HG03159 (cell line): ENCODE measurements at regions not wholly inside any gene's neighbourhood (a gene's known extent, or its start where the extent isn't known, plus 50 kb on each side); places are given as distances from the start of the nearest gene placed in this dataset.

Experiments used
- ATAC-seq: cut with Tn5 transposase; IDR thresholded peaks from one replicate; pipeline ENCODE4 v1.9.1; 2021; ENCODE audit warnings: mild to moderate bottlenecking, moderate library complexity; ENCODE audit not compliant: unreplicated experiment

DNA sequence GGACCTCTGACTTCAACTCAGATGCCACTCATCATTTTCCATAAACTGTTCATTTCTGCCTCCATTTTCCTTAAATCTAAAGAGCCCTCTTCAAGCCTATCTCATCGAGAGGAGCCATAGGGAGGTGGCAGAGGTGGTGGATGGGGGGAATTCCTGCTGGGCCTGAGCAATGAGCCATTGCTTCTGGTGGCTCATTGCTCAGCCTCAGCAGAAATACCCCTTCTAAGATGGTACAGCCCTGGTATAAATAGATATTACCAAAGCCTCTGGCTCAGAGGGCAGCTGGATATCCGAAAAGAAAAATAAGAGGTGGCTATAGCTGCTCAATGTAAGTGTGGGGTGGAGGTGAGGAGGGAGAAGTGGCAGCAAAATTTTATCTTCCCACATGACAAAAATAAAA lies 313.5 kb downstream of the CAAP1 start:
- ATAC-seq, result no peak

DNA sequence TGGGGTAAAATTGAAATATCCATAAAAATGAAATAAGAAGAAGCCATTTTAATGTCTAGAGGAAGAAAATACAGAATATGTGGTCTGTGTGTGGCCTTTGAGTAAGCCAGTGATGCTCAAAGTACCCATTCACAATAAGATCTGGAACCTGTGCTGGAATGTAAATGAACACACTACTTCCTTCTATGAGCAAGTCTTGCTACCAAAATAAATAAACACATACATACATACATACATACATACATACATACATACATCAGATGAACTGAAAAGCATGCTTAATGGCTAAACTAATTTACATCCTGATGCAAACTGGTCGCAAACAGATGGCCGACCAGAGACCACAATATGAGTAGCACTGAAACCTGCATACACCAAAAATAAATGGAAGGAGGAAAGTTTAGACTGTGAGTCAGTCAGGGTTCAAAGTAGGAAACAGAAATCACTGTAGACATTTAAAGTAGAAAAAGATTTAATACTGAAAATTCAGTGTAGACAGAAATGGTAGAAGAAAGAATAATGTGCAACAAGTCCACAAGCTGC lies 317.6 kb downstream of the CAAP1 start:
- ATAC-seq, result no peak

DNA sequence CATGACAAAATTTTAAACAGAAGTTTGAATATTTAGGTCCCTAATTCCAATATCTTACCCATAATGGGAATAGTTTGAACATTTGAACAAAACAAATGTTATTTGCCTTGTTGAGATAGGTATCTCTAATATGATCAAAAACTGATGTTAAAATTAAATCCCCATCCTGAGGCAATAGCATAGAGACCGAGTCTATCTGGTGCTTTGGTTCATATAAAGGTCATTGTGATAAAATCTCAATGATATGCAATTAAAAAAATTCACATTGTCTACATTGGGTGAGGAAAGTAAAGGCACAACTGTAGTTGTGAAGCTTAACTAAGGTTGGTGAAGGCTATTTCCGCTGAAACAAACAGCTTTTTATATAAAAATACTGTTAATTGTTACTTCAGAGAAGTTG lies 318.3 kb downstream of the CAAP1 start:
- ATAC-seq, result no peak

DNA sequence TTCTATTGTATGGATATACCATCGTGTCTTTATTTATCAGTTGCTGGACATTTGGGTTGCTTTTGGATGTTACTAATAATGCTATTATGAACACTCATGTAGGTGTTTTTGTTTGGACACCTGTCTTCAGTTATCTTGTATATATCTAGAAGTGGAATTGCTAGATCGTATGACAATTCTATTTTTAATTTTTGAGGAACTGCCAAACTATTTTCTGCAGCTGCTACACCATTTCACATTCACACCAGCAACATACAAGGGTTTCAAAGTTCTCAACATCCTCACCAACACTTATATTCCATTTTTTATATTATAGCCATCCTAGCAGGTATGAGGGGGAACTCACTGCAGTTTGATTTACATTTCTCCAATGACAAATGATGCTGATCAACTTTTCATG lies 324.6 kb downstream of the CAAP1 start:
- no peak for ATAC-seq

DNA sequence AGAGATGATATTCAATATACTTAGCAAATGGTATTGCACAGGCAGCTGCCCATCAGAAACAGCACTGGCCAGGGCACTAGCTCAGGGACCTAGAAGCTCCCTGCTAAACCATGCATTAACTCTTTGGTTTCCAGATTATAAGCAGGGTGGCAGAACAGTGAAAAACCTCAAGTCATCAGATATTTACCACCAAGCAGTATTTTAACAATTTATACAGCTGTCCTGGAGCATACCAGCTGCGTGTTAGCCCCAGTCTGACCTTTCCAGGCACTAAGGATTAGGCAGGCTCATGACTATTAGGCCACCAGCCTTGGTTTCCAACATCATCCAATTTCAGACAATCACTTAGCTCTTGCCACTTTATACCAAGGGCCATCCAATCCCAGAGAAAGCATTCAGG lies 326.5 kb downstream of the CAAP1 start:
- ATAC-seq, result no peak

DNA sequence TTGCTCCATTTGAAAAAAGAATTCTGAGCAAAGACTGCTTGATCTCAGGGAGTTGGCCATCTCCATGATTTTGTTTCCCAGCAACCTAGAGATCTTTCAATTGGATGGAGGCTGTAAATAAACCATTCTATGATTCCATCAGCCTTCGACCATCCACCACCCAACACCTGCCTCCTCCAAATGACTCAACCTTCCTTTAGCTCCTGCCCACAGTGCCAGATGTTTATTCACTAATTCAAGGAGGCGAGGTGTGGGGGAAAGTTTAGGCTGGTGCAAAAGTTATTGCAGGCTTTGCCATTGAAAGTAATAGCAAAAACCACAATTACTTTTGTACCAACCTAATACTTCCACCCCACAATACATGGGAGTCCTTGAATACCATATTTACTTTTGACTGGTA lies 327.5 kb downstream of the CAAP1 start:
- ATAC-seq, result no peak

DNA sequence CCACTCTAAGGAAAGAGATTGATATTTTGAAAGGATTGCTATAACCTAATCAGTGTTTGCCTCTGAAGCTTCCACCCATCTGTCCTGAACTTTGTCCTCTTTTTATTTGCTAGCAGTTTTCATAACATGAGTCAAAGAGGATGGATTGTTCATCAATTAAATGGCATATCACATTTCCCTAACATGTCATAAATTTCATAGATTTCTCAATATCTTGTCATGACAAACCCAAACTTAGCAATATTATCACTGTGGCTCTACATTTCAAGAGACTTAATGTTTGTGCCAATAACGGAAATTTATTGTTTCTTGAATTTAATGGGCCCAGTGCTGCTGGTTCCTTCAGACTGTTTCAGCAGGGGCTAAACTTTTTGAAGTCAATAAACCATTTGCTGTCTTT lies 330.3 kb downstream of the CAAP1 start:
- no peak for ATAC-seq

DNA sequence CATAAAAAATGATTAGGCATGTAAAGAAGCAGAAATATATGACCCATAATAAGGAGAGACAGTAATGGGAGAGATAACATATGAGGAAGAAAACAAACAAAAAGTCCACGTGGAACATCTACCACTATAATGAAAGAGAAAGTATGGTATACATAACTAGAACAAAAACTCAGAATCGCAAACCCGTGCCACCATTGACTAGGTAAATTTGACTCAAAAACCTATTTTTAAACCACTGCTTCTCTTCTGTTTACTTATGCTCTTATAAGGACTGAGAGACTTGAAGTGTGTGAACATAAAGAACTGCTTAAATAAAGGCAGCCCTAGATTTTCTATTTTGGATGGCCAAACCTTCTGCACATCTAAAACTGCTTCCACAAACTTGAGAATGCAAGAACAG lies 330.7 kb downstream of the CAAP1 start:
- ATAC-seq, result no peak

DNA sequence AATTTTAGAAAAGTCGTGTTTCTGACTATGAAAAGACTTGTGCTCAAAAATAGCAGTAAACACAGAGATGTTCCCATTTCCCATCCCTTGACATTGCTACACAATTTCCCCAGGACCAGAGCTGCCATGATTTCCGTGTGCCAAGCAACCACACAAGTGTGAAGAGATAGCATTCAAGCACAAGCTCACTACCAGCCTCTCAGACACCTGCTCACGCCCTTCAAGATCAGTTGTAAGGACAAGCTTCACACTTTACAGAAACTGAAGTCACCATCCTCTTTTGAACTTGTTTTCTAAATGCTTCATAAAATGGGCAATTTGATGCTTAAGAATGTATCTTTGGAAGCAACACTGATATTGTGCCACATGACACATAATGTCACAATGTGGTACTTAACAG lies 333.1 kb downstream of the CAAP1 start:
- no peak for ATAC-seq

DNA sequence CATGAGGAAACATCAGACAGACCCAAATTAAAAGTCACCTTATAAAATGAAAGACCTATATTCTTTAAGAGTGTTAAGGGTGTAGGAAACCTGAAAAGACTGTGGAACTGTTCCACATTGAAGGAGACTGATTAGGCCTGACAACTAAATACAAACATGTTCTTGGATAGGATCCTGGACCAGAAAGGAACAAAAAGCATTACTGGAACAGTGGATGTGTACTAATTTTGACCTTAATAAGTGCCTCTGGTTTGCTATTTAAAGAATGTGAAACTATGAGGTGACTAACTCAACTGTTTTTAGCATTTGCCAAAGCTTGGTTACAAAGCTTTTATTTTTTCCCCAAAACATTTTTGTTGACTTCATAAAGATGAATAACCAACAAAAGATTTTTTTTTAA lies 340.6 kb downstream of the CAAP1 start:
- no peak for ATAC-seq

DNA sequence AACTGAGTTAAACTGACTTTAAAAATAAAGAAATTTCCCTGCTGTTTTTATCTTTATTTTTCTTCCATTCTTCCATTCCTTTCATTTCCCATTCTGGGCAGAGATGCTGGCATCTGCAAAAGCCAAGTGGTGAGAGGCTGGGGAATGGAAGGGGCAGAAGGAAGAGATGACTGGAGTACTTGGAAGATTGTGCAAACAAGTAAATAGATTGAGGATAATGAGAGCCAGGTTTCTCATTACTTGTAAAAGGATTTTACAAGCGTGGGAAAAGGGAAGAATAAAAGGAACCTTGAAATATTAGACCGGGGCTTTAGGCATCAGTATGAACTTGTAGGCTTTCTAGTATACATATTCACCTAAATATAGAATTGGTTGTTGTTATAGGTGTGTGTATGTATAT lies 341.2 kb downstream of the CAAP1 start:
- ATAC-seq, result no peak

DNA sequence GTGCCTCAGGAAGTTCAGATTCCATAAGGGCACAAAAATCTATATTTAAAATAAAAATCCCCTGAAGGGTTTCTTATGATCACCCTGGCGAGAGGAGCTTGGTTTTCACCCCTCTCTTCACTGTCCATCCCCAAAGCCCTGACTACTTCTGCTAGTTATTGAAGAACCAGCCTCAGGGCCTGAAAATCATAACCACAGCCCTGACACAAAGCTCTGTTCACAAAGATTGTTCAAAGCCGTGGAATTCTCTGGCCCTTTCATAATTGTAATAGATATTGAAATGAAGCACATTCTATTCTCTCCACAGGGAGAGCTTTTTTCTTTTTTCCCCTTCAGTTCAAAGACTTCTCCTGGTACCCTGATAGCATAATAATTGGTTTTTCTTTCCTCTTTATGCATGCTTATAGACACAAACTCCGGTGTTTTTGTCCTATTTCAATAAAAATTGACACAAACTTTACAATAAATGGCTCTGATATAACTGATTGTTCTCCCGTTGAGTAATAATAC lies 343.8 kb downstream of the CAAP1 start:
- no peak for ATAC-seq

DNA sequence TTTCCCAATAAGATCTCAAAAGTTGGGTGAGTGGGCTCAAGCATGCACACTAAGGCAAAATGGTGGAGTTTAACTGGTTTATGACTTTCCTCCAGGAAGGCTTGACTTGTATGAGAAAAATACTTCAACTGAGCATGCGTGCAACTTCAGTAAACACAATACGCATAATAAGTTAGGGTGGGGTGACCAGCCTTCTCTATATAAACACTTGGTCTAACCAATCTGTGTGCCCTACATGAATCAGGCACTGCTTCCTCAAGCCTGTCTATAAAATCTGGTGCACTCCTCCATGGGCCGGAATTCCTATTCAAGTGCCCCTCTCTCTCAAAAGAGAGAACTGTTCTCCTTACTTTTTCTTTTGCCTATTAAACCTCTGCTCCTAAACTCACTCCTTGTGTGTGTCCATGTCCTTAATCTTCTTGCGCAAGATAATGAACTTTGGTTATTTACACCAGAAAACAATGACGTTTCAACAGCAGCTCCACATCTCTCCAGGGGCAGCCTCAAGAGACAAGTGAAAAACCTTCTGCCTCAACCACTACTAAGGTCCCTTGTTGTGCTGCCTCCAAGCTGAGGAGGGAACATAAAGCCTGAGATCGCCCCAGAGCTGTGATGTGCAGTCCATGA lies 352.6 kb downstream of the CAAP1 start:
- no peak for ATAC-seq

DNA sequence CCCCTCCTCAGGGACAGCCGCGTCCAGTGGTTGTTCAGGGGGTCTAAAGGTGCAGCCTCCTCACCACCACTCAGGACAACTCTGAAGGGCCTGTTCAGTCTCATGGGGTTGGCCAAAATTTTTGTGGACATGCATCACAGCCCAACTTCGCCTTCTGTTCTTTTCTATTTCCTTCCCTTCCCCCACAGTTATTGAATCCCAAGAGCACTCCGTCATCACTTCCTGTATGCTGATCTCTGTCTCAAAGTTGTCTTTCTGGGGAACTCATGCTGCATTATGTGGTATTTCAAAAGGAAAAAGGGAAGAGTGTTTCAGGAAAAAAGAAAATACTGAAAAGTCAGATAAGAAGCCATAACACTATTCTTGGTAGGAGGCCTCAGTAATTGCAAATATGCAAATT lies 355.4 kb downstream of the CAAP1 start:
- no peak for ATAC-seq

DNA sequence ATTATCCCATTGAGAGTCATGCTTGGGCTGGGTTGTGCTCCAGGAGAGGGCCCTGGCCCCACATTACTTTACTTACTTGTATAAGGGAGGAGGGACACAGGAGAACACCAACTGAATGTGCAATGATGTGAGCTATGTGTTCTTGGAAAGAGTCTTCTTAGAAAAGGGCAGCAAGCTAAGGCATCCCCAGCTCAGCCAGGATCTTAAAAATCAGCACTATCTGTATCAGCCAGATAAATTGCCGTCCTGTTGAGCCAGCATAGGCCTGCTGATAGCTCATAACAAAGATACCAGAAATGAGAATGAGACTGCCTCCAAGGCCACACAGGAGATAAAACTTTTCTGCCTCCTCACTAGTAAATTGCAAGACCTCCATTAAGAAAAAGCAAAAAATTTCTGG lies 357.5 kb downstream of the CAAP1 start:
- ATAC-seq, result no peak

DNA sequence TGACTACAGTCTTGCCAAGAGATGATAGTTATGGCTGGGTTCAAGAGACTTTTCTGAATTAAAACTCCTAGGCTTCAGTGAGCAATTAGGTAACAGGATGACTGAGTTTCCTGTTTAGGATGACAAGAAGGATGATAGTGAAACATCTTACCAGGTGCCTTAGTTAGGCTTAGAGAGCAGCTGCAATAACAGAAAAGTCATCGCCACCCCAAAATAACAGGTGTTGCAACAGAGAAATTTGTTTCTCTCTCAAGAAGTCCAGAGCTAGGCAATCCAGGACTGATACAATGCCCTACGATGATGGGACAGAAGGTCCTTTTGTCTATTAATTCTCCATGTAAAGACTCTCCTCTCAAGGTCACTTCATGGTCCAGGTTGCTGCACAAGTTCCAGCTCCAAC lies 361.8 kb downstream of the CAAP1 start:
- ATAC-seq, result no peak

DNA sequence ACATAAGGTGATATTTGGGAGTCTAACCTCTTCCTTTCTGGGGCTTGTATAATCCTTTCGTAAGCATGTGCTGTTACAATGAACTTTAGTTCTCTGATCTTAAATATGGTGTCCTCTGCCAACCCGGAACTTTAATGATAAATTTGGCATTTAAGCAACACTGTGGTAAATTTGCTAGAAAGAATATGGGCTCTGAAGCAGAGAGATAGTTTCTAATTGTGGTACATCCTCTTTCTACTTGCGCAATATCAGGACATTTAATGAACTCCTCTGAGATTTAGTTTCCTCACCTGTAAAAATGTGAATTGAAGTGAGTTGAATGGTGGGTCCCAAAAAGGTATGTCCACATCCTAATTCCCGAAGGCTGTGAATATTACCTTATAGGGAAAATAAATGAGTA lies 364.7 kb downstream of the CAAP1 start:
- no peak for ATAC-seq

DNA sequence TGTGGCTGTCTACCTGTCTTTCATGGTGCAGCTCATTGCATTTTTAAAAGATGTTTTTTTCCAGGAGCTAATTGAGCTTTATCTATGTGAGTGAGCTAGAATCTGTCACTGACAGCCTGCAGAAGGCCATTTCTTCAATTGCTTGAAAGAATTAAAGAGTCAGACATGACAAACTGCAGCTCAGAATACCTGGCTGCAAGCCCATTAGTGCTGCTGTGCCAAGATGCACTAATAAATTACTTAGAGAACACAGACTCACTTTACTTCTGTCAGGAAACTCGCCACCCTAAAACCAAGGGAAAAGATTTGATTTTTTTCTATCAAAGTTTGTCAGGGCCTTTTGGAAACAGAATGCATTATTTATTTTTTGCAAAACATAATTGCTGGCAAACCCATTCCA lies 368.3 kb downstream of the CAAP1 start:
- ATAC-seq, result no peak

DNA sequence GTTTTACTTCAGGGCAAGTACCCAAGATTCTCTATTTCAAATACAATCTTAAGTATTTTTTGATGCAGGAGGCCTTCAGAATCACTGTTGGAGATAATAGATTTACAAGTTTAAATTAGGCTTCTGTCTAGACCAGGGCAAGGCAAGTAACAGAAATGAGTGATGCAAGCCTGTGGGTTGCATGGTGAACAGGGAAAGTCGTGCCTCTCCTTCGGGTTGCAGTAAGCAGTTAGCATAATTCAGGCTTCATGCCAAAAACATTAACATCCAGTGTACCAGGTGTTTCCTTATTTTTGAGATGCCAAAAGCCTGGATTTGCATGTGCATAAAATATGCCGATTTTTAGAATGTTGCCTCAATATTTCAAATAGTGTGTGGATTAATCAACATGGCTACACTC lies 369.0 kb downstream of the CAAP1 start:
- no peak for ATAC-seq

DNA sequence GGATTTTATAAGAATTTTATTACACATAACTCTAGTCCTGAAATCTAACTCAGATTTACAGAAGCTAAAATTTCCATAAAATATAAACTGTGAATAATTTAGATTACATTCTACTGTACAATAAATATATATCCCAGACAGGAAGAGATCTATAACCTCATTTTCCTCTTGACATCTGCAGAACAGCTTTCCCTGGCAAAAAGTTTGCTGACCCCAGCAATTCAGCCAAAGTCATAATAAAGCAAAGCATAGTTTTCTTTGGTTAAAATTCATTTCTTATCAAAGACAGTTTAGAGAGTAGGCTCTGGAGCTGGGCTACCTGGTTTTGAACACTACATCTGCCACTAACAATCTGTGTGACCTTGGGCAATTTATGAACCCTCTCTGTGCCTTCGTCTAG lies 372.5 kb downstream of the CAAP1 start:
- ATAC-seq, result no peak

DNA sequence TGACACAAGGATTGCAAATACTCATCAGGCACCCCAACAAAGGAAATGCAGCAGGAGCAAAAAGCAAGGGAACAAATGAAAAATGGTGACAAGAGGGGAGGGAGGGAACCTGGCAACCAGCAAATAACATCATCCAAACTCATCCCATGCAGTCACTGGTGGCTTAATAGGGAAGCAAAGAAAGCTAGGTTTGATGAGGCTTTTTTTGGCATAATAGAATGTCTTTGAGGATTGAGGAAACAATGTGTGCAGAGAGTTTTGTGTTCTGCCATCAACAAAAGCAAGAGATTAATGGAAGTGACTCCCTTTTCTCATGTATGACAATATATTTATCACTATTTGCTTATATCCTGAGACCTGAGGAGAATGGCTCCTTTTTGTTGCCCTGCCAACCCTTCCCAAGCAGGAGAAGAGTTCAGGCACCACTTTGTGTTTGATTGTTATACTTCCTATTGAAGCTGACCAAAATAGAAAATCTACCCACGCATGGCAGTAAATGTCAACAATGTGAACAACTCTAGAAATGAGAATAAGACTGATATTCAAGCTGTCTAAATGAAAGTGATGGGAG lies 375.7 kb downstream of the CAAP1 start:
- no peak for ATAC-seq

DNA sequence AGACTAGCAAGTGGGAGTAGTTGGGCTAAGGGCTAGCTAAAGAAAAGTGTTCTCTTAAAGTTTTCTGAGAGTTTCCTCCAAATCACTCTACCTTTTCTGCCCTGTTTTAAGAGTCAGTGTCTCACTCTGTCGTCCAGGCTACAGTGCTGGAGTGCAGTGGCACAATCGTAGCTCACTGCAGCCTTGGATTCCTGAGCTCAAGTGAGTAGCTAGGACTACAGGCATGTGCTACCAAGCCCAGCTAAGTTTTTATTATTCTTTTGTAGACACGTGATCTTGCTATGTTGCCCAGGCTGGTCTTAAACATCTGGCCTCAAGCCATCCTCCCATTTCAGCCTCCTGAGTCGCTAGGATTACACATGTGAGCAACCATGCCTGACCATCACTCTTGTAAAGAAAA lies 378.9 kb downstream of the CAAP1 start:
- ATAC-seq, result no peak

DNA sequence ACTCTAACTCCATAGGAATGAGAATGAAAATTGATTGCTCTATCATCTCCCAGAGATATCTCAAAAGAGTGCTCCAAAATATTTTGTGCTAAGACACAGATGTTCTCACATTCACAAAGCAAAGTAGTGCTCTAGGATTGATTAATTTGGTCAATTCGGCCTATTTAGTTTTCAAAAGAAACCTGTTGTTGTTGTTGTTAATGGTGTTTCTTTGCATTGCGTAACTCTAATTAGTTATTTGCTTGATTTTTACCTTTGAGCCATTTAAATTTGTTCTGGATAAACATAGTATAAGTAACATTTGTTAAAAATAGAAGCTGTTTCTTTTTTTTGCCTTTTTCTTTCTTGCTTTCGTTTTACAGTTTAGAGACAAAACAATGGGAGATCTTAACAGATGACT lies 382.5 kb downstream of the CAAP1 start:
- no peak for ATAC-seq
